HTR-8/SVneo (cell line): ENCODE measurements at regions not wholly inside any gene's neighbourhood (a gene's known extent, or its start where the extent isn't known, plus 50 kb on each side); places are given as distances from the start of the nearest gene placed in this dataset.
"Not testable (repeated sequence)": the region's sequence is repeated elsewhere in the genome, so short reads cannot be mapped to it uniquely, and the experiment has no call there.

Experiments
- DNase-seq: peaks from one replicate; pipeline ENCODE4 v3.0.0; 2011; ENCODE audit warnings: low spot score, mixed read lengths; ENCODE audit not compliant: insufficient read length
- FAIRE-seq: peaks from 2 replicates; lab custom pipeline; 2011; peaks lifted over from hg19 to GRCh38; lab: Jason Lieb, UNC

- no peak for DNase-seq
- FAIRE-seq: no peak
These were observed 79.8 kb downstream of the ZNF92 start for GRCh38 chr7:65453341-65454030.

GRCh38 chr7:65454469-65454868 lies 80.8 kb downstream of the ZNF92 start:
- no peak for FAIRE-seq
- no peak for DNase-seq

GRCh38 chr7:65455050-65455449 lies 81.4 kb downstream of the ZNF92 start:
- DNase-seq, FAIRE-seq: not testable (repeated sequence)

- DNase-seq (no peak), FAIRE-seq (no peak)
These were observed 84.0 kb downstream of the ZNF92 start for GRCh38 chr7:65457705-65458104.

GRCh38 chr7:65459438-65459837 lies 85.8 kb downstream of the ZNF92 start:
- FAIRE-seq (no peak), DNase-seq (no peak)

- DNase-seq (no peak), FAIRE-seq (no peak)
These were observed 88.6 kb downstream of the ZNF92 start for GRCh38 chr7:65462148-65462716.

GRCh38 chr7:65463184-65463583 lies 89.5 kb downstream of the ZNF92 start:
- no peak for FAIRE-seq

GRCh38 chr7:65469919-65470558 lies 96.4 kb downstream of the ZNF92 start:
- not testable (repeated sequence) for FAIRE-seq, DNase-seq

More at GRCh38 chr7:65463184-65463583, 89.5 kb downstream of the ZNF92 start:
- no peak for DNase-seq

- DNase-seq (no peak), FAIRE-seq (no peak)
These were observed 97.9 kb downstream of the ZNF92 start for GRCh38 chr7:65471587-65471986.

GRCh38 chr7:65475040-65475726 lies 101.5 kb downstream of the ZNF92 start:
- no peak for DNase-seq
- no peak for FAIRE-seq

GRCh38 chr7:65475734-65476319 lies 102.2 kb downstream of the ZNF92 start:
- DNase-seq: no peak

GRCh38 chr7:65477326-65477725 lies 103.7 kb downstream of the ZNF92 start:
- FAIRE-seq (no peak), DNase-seq (no peak)

More at GRCh38 chr7:65475734-65476319, 102.2 kb downstream of the ZNF92 start:
- FAIRE-seq: no peak

- no peak for FAIRE-seq
- no peak for DNase-seq
These were observed 115.7 kb downstream of the ZNF92 start for GRCh38 chr7:65489260-65489767.

- DNase-seq, FAIRE-seq: not testable (repeated sequence)
These were observed 123.0 kb downstream of the ZNF92 start for GRCh38 chr7:65496697-65497096.

GRCh38 chr7:65503434-65504152 lies 129.9 kb downstream of the ZNF92 start:
- no peak for FAIRE-seq
- DNase-seq: no peak

- not testable (repeated sequence) for FAIRE-seq, DNase-seq
These were observed 131.1 kb downstream of the ZNF92 start for GRCh38 chr7:65504504-65505319.

GRCh38 chr7:65505320-65505633 lies 131.6 kb downstream of the ZNF92 start:
- DNase-seq, FAIRE-seq: not testable (repeated sequence)

- not testable (repeated sequence) for DNase-seq, FAIRE-seq
These were observed 135.1 kb downstream of the ZNF92 start for GRCh38 chr7:65508581-65509367.
